ENCODE measurements at regions not wholly inside any gene's neighbourhood (a gene's known extent, or its start where the extent isn't known, plus 50 kb on each side); places are given as distances from the start of the nearest gene placed in this dataset.

DNA sequence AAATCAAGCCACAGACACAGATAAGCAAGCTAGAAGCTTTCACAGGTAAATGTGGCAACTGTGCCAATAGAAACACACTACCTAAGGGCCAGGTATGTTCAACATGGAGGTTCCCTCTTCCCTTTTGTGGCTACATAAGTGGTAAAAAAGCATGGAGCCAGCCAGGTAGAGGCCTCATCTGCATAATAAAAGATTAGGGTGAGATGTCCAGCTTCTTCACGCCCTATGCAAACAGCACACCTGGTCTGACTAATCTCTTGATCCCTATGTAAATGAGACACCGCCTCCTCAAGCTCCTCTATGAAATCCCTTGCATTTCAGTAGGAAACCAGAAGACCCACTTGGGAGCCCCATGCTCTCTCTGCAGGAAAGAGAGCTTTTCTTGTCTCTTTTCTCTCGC lies 282.2 kb downstream of the NEBL start:
- Histone ChIP-seq H3K27ac (no peak overlapping the region), H3K9me3 (no peaks in the 10 kb centered on the region), H3K27me3 (no peaks in the 10 kb centered on the region), H3K4me1 (no peaks in the 10 kb centered on the region), H3K36me3 (no peaks in the 10 kb centered on the region), H3K4me3 (no peak overlapping the region)
- 49 to 53% methylated on average over 3 of the region's 3 CpGs for WGBS, 2 donors
- no peak for TF ChIP-seq POLR2A (IDR thresholded peaks at IDR 0.05)
- TF ChIP-seq, protein P1, sequence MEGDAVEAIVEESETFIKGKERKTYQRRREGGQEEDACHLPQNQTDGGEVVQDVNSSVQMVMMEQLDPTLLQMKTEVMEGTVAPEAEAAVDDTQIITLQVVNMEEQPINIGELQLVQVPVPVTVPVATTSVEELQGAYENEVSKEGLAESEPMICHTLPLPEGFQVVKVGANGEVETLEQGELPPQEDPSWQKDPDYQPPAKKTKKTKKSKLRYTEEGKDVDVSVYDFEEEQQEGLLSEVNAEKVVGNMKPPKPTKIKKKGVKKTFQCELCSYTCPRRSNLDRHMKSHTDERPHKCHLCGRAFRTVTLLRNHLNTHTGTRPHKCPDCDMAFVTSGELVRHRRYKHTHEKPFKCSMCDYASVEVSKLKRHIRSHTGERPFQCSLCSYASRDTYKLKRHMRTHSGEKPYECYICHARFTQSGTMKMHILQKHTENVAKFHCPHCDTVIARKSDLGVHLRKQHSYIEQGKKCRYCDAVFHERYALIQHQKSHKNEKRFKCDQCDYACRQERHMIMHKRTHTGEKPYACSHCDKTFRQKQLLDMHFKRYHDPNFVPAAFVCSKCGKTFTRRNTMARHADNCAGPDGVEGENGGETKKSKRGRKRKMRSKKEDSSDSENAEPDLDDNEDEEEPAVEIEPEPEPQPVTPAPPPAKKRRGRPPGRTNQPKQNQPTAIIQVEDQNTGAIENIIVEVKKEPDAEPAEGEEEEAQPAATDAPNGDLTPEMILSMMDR (IDR thresholded peaks at IDR 0.05): no peak
- intact Hi-C loops (cut with DNase I): no loop called here
- no peak for DNase-seq

DNA sequence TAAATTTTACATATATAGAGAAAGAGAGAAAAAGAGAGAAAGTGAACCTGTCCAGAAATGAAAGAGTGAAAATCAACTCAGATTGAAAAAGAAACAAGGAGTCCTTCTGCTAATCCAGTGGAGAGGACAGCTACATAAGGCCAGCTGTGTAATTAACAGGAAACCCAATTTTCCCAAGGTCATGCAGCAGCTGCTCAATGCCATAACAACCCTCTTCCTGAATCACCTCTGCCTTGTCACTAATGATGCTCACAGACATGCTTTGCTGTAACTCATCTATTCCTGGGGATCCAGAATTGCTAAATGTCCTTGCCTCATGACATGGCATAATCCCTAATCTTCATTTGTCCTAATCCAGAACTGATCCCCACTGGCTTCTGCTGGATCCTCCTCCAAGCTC lies 288.6 kb downstream of the NEBL start:
- no peaks in the 10 kb centered on the region for H3K9me3 ChIP-seq
- intact Hi-C loops (cut with DNase I): no loop called here
- TF ChIP-seq POLR2A (IDR thresholded peaks at IDR 0.05): no peak
- TF ChIP-seq, protein P1 (IDR thresholded peaks at IDR 0.05): no peak
- H3K36me3 ChIP-seq: no peaks in the 10 kb centered on the region
- no peak for DNase-seq
- no peak overlapping the region for H3K4me3 ChIP-seq
- H3K27ac ChIP-seq: no peak overlapping the region
- no peaks in the 10 kb centered on the region for H3K4me1 ChIP-seq
- H3K27me3 ChIP-seq: no peaks in the 10 kb centered on the region

DNA sequence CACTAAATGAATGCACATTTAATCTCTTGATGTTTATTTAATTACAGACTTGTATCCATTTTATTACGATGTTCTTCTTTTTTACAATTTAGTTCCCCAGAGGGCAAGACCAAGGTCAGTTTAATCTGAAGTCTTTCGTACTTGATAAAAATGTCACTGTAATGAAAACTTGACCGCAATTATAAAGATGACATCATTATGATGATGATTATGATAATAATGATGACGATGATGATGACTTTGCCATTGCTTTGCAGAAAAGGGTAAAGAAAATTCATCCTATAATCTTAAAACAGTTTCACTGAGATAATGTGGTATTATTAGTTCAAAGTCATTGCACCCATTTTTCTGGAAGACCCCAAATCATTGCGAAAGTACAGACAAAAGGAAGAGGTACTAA lies 290.1 kb downstream of the NEBL start:
- no peak for DNase-seq
- no peaks in the 10 kb centered on the region for H3K27me3 ChIP-seq
- no peak for TF ChIP-seq POLR2A (IDR thresholded peaks at IDR 0.05)
- TF ChIP-seq, protein P1 (IDR thresholded peaks at IDR 0.05): no peak
- intact Hi-C loops (cut with DNase I): no loop called here
- H3K36me3 ChIP-seq: no peaks in the 10 kb centered on the region
- no peaks in the 10 kb centered on the region for H3K9me3 ChIP-seq
- 79 to 82% methylated on average over 5 of the region's 5 CpGs for WGBS, 2 donors
- no peaks in the 10 kb centered on the region for H3K4me1 ChIP-seq
- H3K27ac ChIP-seq: no peak overlapping the region
- no peak overlapping the region for H3K4me3 ChIP-seq

DNA sequence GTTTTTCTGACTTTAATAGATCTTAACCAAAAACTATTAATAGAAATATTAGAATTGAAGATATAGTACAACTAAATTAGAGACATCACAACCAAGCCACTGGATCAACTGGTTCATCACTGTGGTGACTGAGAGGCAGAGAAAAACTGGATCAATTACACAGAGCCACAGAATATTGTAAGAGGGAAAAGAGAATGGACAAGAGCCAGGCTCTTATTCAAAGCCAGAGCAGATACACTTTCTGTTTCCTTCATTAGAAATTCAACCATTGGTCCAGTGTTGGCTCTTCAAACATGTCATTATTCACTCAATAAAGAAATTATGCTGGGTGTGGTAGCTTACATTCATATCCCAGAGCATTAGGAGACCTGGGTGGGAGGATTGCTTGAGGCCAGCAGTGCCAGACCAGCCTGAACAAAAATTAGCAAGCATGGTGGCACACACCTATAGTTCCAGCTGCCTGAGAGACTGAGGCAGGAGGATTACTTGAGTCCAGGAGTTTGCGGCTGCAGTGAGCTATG lies 295.1 kb downstream of the NEBL start:
- Histone ChIP-seq H3K4me3 (no peak overlapping the region), H3K27me3 (no peaks in the 10 kb centered on the region), H3K9me3 (no peaks in the 10 kb centered on the region), H3K4me1 (no peaks in the 10 kb centered on the region), H3K27ac (no peak overlapping the region), H3K36me3 (no peaks in the 10 kb centered on the region)
- TF ChIP-seq, protein P1 (IDR thresholded peaks at IDR 0.05): no peak
- no peak for TF ChIP-seq POLR2A (IDR thresholded peaks at IDR 0.05)
- no peak for DNase-seq
- 90 to 100% methylated on average over 1 of the region's 1 CpG for WGBS, 2 donors
- intact Hi-C loops (cut with DNase I): no loop called here

DNA sequence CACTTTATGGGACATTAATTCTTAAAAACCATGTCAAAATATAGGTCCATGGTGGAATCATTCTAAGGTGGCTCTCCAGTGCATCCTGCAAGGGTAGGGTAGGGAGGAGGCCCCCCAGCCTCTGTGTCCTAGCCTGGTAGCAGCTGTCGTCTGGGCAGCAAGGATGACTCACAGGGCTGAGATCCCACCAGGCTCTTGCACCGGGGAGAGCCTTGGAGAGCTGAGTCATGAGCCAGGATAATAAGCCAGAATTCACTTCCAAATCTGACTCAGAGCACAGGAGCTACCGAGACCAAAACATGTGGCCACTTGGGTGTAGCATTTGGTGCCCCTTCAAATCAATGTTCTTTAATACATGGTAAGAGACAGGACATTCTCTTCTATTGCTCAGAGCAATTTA lies 298.5 kb downstream of the NEBL start:
- no peaks in the 10 kb centered on the region for H3K4me1 ChIP-seq
- H3K36me3 ChIP-seq: no peaks in the 10 kb centered on the region
- no peak for TF ChIP-seq POLR2A (IDR thresholded peaks at IDR 0.05)
- TF ChIP-seq, protein P1 (IDR thresholded peaks at IDR 0.05): no peak
- intact Hi-C loops (cut with DNase I): no loop called here
- 0 to 23% methylated on average over 1 to 3 of the region's 3 CpGs for WGBS, 2 donors
- no peaks in the 10 kb centered on the region for H3K9me3 ChIP-seq
- no peaks in the 10 kb centered on the region for H3K27me3 ChIP-seq
- no peak overlapping the region for H3K27ac ChIP-seq
- H3K4me3 ChIP-seq: no peak overlapping the region
- no peak for DNase-seq

Data from esophagus squamous epithelium (tissue), 5 donors.